ENCODE measurements at regions not wholly inside any gene's neighbourhood (a gene's known extent, or its start where the extent isn't known, plus 50 kb on each side); places are given as distances from the start of the nearest gene placed in this dataset.

- Histone ChIP-seq H3K27me3 (ENCODE audit: control insufficient read depth, insufficient read depth, low read length) (no peaks in the 10 kb centered on the region), H3K36me3 (ENCODE audit: control insufficient read depth, insufficient read depth, low read length) (no peaks in the 10 kb centered on the region), H3K4me3 (ENCODE audit: low read depth, low read length) (no peak overlapping the region)
- CTCF ChIA-PET: interaction anchor here (1.8 kb wide), 1 partner anchor 12 kb away, joined by 3 read pairs; no protein-coding TSS in a partner anchor
- DNase-seq (ENCODE audit: low read depth): no peak
- TF ChIP-seq CTCF (IDR thresholded peaks at IDR 0.05; ENCODE audit: insufficient read depth, low read depth, low read length): no peak
- POLR2A ChIA-PET: no interaction called here
Measured at GRCh38 chr12:90111791-90112580, 403.3 kb upstream of the ATP2B1 start.

GRCh38 chr12:90106568-90106967 is 397.9 kb upstream of the ATP2B1 start:
- no peak for DNase-seq (ENCODE audit: low read depth)
- no peaks in the 10 kb centered on the region for H3K27me3 ChIP-seq (ENCODE audit: control insufficient read depth, insufficient read depth, low read length)
- TF ChIP-seq CTCF (IDR thresholded peaks at IDR 0.05; ENCODE audit: insufficient read depth, low read depth, low read length): no peak
- H3K4me3 ChIP-seq (ENCODE audit: low read depth, low read length): no peak overlapping the region
- no peaks in the 10 kb centered on the region for H3K36me3 ChIP-seq (ENCODE audit: control insufficient read depth, insufficient read depth, low read length)
- CTCF ChIA-PET: no interaction called here
- POLR2A ChIA-PET: no interaction called here

- DNase-seq (ENCODE audit: low read depth): no peak
- TF ChIP-seq CTCF (IDR thresholded peaks at IDR 0.05; ENCODE audit: insufficient read depth, low read depth, low read length): peak; percentile 62
- CTCF ChIA-PET: interaction anchor here (0.5 to 2.0 kb wide), 6 partner anchors 11 to 559 kb away, joined by 3 to 9 read pairs (median 3); no protein-coding TSS in a partner anchor
- Histone ChIP-seq H3K27me3 (ENCODE audit: control insufficient read depth, insufficient read depth, low read length) (no peaks in the 10 kb centered on the region), H3K4me3 (ENCODE audit: low read depth, low read length) (no peak overlapping the region), H3K36me3 (ENCODE audit: control insufficient read depth, insufficient read depth, low read length) (no peaks in the 10 kb centered on the region)
- POLR2A ChIA-PET: no interaction called here
Measured at GRCh38 chr12:90102957-90103652, 394.5 kb upstream of the ATP2B1 start.

- POLR2A ChIA-PET: no interaction called here
- Histone ChIP-seq H3K27me3 (ENCODE audit: control insufficient read depth, insufficient read depth, low read length) (no peaks in the 10 kb centered on the region), H3K4me3 (ENCODE audit: low read depth, low read length) (no peak overlapping the region), H3K36me3 (ENCODE audit: control insufficient read depth, insufficient read depth, low read length) (no peaks in the 10 kb centered on the region)
- no peak for DNase-seq (ENCODE audit: low read depth)
- CTCF ChIA-PET: interaction anchor here (1.4 kb wide), 1 partner anchor 14 kb away, joined by 4 read pairs; no protein-coding TSS in a partner anchor
- no peak for TF ChIP-seq CTCF (IDR thresholded peaks at IDR 0.05; ENCODE audit: insufficient read depth, low read depth, low read length)
Measured at GRCh38 chr12:90100579-90100978, 391.9 kb upstream of the ATP2B1 start.

GRCh38 chr12:90099288-90099687 is 390.6 kb upstream of the ATP2B1 start:
- ChIA-PET POLR2A (no interaction called here), CTCF (no interaction called here)

More at GRCh38 chr12:90099288-90099687, 390.6 kb upstream of the ATP2B1 start:
- TF ChIP-seq CTCF (IDR thresholded peaks at IDR 0.05; ENCODE audit: insufficient read depth, low read depth, low read length): no peak
- H3K4me3 ChIP-seq (ENCODE audit: low read depth, low read length): no peak overlapping the region
- no peak for DNase-seq (ENCODE audit: low read depth)
- no peaks in the 10 kb centered on the region for H3K36me3 ChIP-seq (ENCODE audit: control insufficient read depth, insufficient read depth, low read length)
- no peaks in the 10 kb centered on the region for H3K27me3 ChIP-seq (ENCODE audit: control insufficient read depth, insufficient read depth, low read length)

Measured in BJ (cell line).